SKM-1 (cell line): ENCODE measurements at regions not wholly inside any gene's neighbourhood (a gene's known extent, or its start where the extent isn't known, plus 50 kb on each side); places are given as distances from the start of the nearest gene placed in this dataset.

ENCODE experiments used
- DNase-seq: peaks from one replicate; lab custom pipeline; 2025; ENCODE audit not compliant: unreplicated experiment; lab: John Stamatoyannopoulos, UW

- no peak for DNase-seq
These were observed 182.2 kb downstream of the FOXO1 start for GRCh38 chr13:40484101-40484800.

- no peak for DNase-seq
These were observed 181.5 kb downstream of the FOXO1 start for GRCh38 chr13:40484974-40485373.

GRCh38 chr13:40485611-40486517 lies 180.6 kb downstream of the FOXO1 start:
- no peak for DNase-seq

- no peak for DNase-seq
These were observed 179.8 kb downstream of the FOXO1 start for GRCh38 chr13:40486518-40487163.

- DNase-seq = no peak
These were observed 177.5 kb downstream of the FOXO1 start for GRCh38 chr13:40488869-40489391.

- DNase-seq = no peak
These were observed 176.2 kb downstream of the FOXO1 start for GRCh38 chr13:40490086-40490758.

- DNase-seq = no peak
These were observed 173.9 kb downstream of the FOXO1 start for GRCh38 chr13:40492511-40492910.

GRCh38 chr13:40494513-40494912 lies 171.9 kb downstream of the FOXO1 start:
- no peak for DNase-seq

- no peak for DNase-seq
These were observed 171.4 kb downstream of the FOXO1 start for GRCh38 chr13:40494946-40495620.

GRCh38 chr13:40495621-40496001 lies 170.8 kb downstream of the FOXO1 start:
- no peak for DNase-seq

GRCh38 chr13:40496035-40496810 lies 170.2 kb downstream of the FOXO1 start:
- no peak for DNase-seq

GRCh38 chr13:40498461-40498860 lies 168.0 kb downstream of the FOXO1 start:
- no peak for DNase-seq

- no peak for DNase-seq
These were observed 164.2 kb downstream of the FOXO1 start for GRCh38 chr13:40502236-40502635.

- no peak for DNase-seq
These were observed 163.4 kb downstream of the FOXO1 start for GRCh38 chr13:40503011-40503410.

- no peak for DNase-seq
These were observed 162.4 kb downstream of the FOXO1 start for GRCh38 chr13:40503966-40504591.

- DNase-seq = no peak
These were observed 161.8 kb downstream of the FOXO1 start for GRCh38 chr13:40504641-40505040.

GRCh38 chr13:40505196-40505595 lies 161.2 kb downstream of the FOXO1 start:
- DNase-seq = no peak
